HEK293 (cell line): ENCODE measurements at regions not wholly inside any gene's neighbourhood (a gene's known extent, or its start where the extent isn't known, plus 50 kb on each side); places are given as distances from the start of the nearest gene placed in this dataset.
"Not testable (repeated sequence)": the region's sequence is repeated elsewhere in the genome, so short reads cannot be mapped to it uniquely, and the experiment has no call there.

ENCODE experiments used
- CTCF ChIA-PET: fragments of 350-600 bp; formaldehyde crosslinking; extraction: SDS; loops from one replicate; lab custom pipeline; 2021; ENCODE audit warnings: antibody characterized with exemption; lab: Yijun Ruan, JAX
- POLR2A ChIA-PET: fragments of 300-600 bp; formaldehyde crosslinking; extraction: SDS; loops from one replicate; lab custom pipeline; 2020; ENCODE audit warnings: antibody characterized with exemption, inconsistent platforms; lab: Yijun Ruan, JAX
- H3K27ac ChIP-seq: fragments of 200-500 bp; sonication (Bioruptor generic); 2 replicates; pipeline ENCODE4 v1.5.1; 2014; ENCODE audit warnings: low read depth, low read length, control low read depth, inconsistent platforms; ENCODE audit errors: extremely low read depth
- H3K36me3 ChIP-seq, 2 experiments: fragments of 200-500 bp in 1 of 2; sonication (Bioruptor generic) in 1 of 2; 1 replicate in 1 of 2; 2 replicates in 1 of 2; pipeline ENCODE4 v1.5.1; 2014 to 2017; ENCODE audit warnings: inconsistent platforms in 2 of 2, low read length in 2 of 2; ENCODE audit not compliant: control insufficient read depth in 2 of 2, insufficient read depth in 1 of 2
- H3K4me1 ChIP-seq: fragments of 200-500 bp; sonication (Bioruptor generic); 2 replicates; pipeline ENCODE4 v1.5.1; 2014; ENCODE audit warnings: mild to moderate bottlenecking, low read length, inconsistent platforms; ENCODE audit not compliant: control insufficient read depth, insufficient read depth
- H3K4me3 ChIP-seq: 2 replicates; pipeline ENCODE4 v1.5.1; 2011; ENCODE audit warnings: low read depth, mild to moderate bottlenecking, control low read depth, low read length, moderate library complexity
- H3K9me3 ChIP-seq: fragments of 200-500 bp; sonication (Bioruptor generic); 2 replicates; pipeline ENCODE4 v1.5.1; 2014; ENCODE audit warnings: low read depth, low read length, inconsistent platforms; ENCODE audit not compliant: control insufficient read depth, insufficient read depth
- GFI1B ChIP-seq: fragments of 450-650 bp; formaldehyde crosslinking; IDR thresholded peaks from 2 replicates; pipeline ENCODE4 v1.5.1; 2016; ENCODE audit warnings: missing biosample characterization, missing genetic modification characterization
- OSR2 ChIP-seq: fragments of 450-650 bp; formaldehyde crosslinking; IDR thresholded peaks from 2 replicates; pipeline ENCODE4 v1.5.1; 2016; ENCODE audit warnings: missing biosample characterization, missing genetic modification characterization
- OVOL3 ChIP-seq: fragments of 450-650 bp; formaldehyde crosslinking; IDR thresholded peaks from 2 replicates; pipeline ENCODE4 v1.5.1; 2016; ENCODE audit warnings: missing biosample characterization, missing genetic modification characterization
- SALL2 ChIP-seq: fragments of 450-650 bp; formaldehyde crosslinking; IDR thresholded peaks from 2 replicates; pipeline ENCODE4 v1.5.0; 2017; ENCODE audit warnings: missing biosample characterization, mild to moderate bottlenecking, missing genetic modification characterization, borderline replicate concordance
- ZBTB17 ChIP-seq: fragments of 450-650 bp; formaldehyde crosslinking; IDR thresholded peaks from 2 replicates; pipeline ENCODE4 v1.5.1; 2016; ENCODE audit warnings: missing biosample characterization, missing genetic modification characterization
- ZFP41 ChIP-seq: fragments of 450-650 bp; formaldehyde crosslinking; IDR thresholded peaks from 2 replicates; pipeline ENCODE4 v1.5.1; 2016; ENCODE audit warnings: missing biosample characterization, missing genetic modification characterization, borderline replicate concordance
- ZNF19 ChIP-seq: fragments of 450-650 bp; formaldehyde crosslinking; IDR thresholded peaks from 2 replicates; pipeline ENCODE4; 2016; ENCODE audit warnings: missing biosample characterization, missing genetic modification characterization, low read depth
- ZNF24 ChIP-seq: fragments of 450-650 bp; formaldehyde crosslinking; IDR thresholded peaks from 2 replicates; pipeline ENCODE4 v1.5.1; 2016; ENCODE audit warnings: missing biosample characterization, missing genetic modification characterization
- ZNF266 ChIP-seq: fragments of 450-650 bp; formaldehyde crosslinking; IDR thresholded peaks from 2 replicates; pipeline ENCODE4 v1.5.1; 2016; ENCODE audit warnings: missing biosample characterization, missing genetic modification characterization, low read depth
- ZNF302 ChIP-seq: fragments of 450-650 bp; formaldehyde crosslinking; IDR thresholded peaks from 2 replicates; pipeline ENCODE4 v1.5.1; 2016; ENCODE audit warnings: missing biosample characterization, missing genetic modification characterization, low read depth
- ZNF518A ChIP-seq: fragments of 450-650 bp; formaldehyde crosslinking; conservative IDR thresholded peaks from 2 replicates; pipeline ENCODE4 v1.5.1; 2016; ENCODE audit warnings: low read depth, missing biosample characterization, missing genetic modification characterization
- ZNF521 ChIP-seq: fragments of 450-650 bp; formaldehyde crosslinking; IDR thresholded peaks from 2 replicates; pipeline ENCODE4 v1.5.1; 2017; ENCODE audit warnings: missing biosample characterization, mild to moderate bottlenecking, missing genetic modification characterization
- ZNF549 ChIP-seq: fragments of 450-650 bp; IDR thresholded peaks from 2 replicates; pipeline ENCODE4 v1.5.1; 2018; ENCODE audit warnings: missing biosample characterization, missing genetic modification characterization, mild to moderate bottlenecking, inconsistent platforms, moderate library complexity
- ZNF560 ChIP-seq: fragments of 450-650 bp; formaldehyde crosslinking; IDR thresholded peaks from 2 replicates; pipeline ENCODE4 v1.5.1; 2017; ENCODE audit warnings: missing biosample characterization, missing genetic modification characterization, borderline replicate concordance
- ZNF624 ChIP-seq: fragments of 450-650 bp; formaldehyde crosslinking; IDR thresholded peaks from 2 replicates; pipeline ENCODE4 v1.5.1; 2017; ENCODE audit warnings: missing biosample characterization, missing genetic modification characterization
- ZNF629 ChIP-seq: fragments of 450-650 bp; formaldehyde crosslinking; IDR thresholded peaks from 2 replicates; pipeline ENCODE4 v1.5.1; 2017; ENCODE audit warnings: missing biosample characterization, missing genetic modification characterization
- ZNF768 ChIP-seq: fragments of 450-650 bp; formaldehyde crosslinking; IDR thresholded peaks from 2 replicates; pipeline ENCODE4 v1.5.1; 2018; ENCODE audit warnings: missing biosample characterization, mild to moderate bottlenecking, missing genetic modification characterization
- ZSCAN5A ChIP-seq: fragments of 450-650 bp; formaldehyde crosslinking; IDR thresholded peaks from 2 replicates; pipeline ENCODE4 v1.5.1; 2016; ENCODE audit warnings: missing biosample characterization, missing genetic modification characterization

- no peak overlapping the region for H3K27ac ChIP-seq
- no peak overlapping the region for H3K4me3 ChIP-seq
- no peaks in the 10 kb centered on the region for H3K36me3 ChIP-seq
- ChIA-PET POLR2A (no interaction called here), CTCF (no interaction called here)
- TF ChIP-seq OVOL3 (no peak), ZFP41 (tag by site-specific recombination) (no peak), ZNF629 (no peak), GFI1B (no peak), ZNF24 (tag by site-specific recombination) (no peak)
- H3K4me1 ChIP-seq: no peaks in the 10 kb centered on the region
- no peaks in the 10 kb centered on the region for H3K9me3 ChIP-seq
Measured at GRCh38 chr3:102936511-102937045, 501.8 kb downstream of the ZPLD1 start.

- Histone ChIP-seq H3K9me3 (no peaks in the 10 kb centered on the region), H3K27ac (no peak overlapping the region), H3K36me3 (no peaks in the 10 kb centered on the region), H3K4me3 (no peak overlapping the region), H3K4me1 (no peaks in the 10 kb centered on the region)
- CTCF ChIA-PET: no interaction called here
- POLR2A ChIA-PET: no interaction called here
- TF ChIP-seq ZNF549 (tag by site-specific recombination) (no peak), ZNF624 (tag by site-specific recombination) (no peak), ZNF518A (no peak), ZNF266 (tag by site-specific recombination) (no peak), ZNF19 (tag by site-specific recombination) (no peak), SALL2 (tag by site-specific recombination) (no peak), ZBTB17 (no peak), OSR2 (tag by site-specific recombination) (no peak), ZSCAN5A (tag by site-specific recombination) (no peak), ZNF560 (tag by site-specific recombination) (no peak), ZNF302 (tag by site-specific recombination) (no peak), ZNF768 (tag by site-specific recombination) (no peak), ZNF521 (no peak)
Measured at GRCh38 chr3:102941786-102942185, 507.0 kb downstream of the ZPLD1 start.

GRCh38 chr3:102946445-102946844 lies 511.6 kb downstream of the ZPLD1 start:
- POLR2A ChIA-PET, H3K27ac ChIP-seq, H3K4me1 ChIP-seq, H3K9me3 ChIP-seq, H3K36me3 ChIP-seq, H3K4me3 ChIP-seq, CTCF ChIA-PET: not testable (repeated sequence)
